GM12872 (cell line): ENCODE measurements at regions not wholly inside any gene's neighbourhood (a gene's known extent, or its start where the extent isn't known, plus 50 kb on each side); places are given as distances from the start of the nearest gene placed in this dataset.

Experiments
- CTCF ChIP-seq: IDR thresholded peaks from 3 replicates; pipeline ENCODE4 v1.5.1; 2011; ENCODE audit warnings: low read depth, mild to moderate bottlenecking, low read length, moderate library complexity; ENCODE audit not compliant: insufficient read depth

- TF ChIP-seq CTCF: no peak
These were observed 77.7 kb upstream of the B3GAT1 start for GRCh38 chr11:134489728-134490127.

GRCh38 chr11:134488913-134489312, 76.9 kb upstream of the B3GAT1 start:
- no peak for TF ChIP-seq CTCF

- no peak for TF ChIP-seq CTCF
These were observed 76.5 kb upstream of the B3GAT1 start for GRCh38 chr11:134488512-134488911.

- no peak for TF ChIP-seq CTCF
These were observed 75.7 kb upstream of the B3GAT1 start for GRCh38 chr11:134487696-134488095.

GRCh38 chr11:134486704-134487103, 74.7 kb upstream of the B3GAT1 start:
- TF ChIP-seq CTCF: no peak

- no peak for TF ChIP-seq CTCF
These were observed 74.1 kb upstream of the B3GAT1 start for GRCh38 chr11:134486106-134486505.

DNA sequence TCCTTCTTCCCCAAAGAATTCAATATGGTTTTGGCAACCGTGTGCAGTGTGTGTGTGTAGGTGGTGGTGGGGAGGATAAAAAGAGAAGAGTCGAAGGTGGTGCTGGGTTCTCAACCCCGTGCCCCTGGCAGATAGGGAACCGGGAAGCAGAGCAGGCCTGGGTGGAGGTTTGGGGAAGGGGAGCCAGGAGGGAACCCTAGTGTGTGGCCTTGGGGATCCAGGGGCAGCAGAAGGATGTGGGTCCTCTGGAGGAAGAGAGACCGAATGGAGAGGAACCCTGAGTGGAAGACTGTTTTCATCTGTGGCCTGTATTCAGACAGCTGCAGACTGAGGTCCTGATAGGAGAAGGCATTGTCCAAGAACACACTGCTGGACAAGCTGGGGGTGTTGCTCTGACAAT, 73.3 kb upstream of the B3GAT1 start:
- no peak for TF ChIP-seq CTCF

DNA sequence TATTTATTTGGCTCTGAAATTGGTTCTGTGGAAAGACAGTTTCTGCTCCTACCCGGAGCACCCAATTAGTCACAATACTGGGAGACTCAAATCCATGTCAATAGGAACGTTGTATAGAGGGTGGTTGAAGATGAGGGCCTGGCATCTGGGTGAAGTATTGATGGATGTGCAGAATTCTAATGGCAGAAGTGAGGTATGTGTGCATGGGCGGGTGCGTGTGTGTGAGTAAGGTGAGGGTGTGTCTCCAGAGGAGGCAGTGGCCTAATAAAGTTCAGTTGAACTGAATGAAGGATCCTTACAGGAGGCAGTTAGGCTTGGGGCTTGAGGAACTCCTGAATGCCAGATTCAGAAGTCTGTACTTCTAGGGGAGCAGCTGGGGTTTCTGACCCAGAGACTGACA, 71.8 kb upstream of the B3GAT1 start:
- no peak for TF ChIP-seq CTCF
